Breast epithelium (tissue), 4 donors: ENCODE measurements at regions not wholly inside any gene's neighbourhood (a gene's known extent, or its start where the extent isn't known, plus 50 kb on each side); places are given as distances from the start of the nearest gene placed in this dataset.
"Not testable (repeated sequence)": the region's sequence is repeated elsewhere in the genome, so short reads cannot be mapped to it uniquely, and the experiment has no call there.

Experiments
- DNase-seq, 2 donors: peaks; one replicate each; pipeline ENCODE4 v3.0.0-alpha.2; 2019; ENCODE audit warnings: low spot score in 2 of 2
- H3K27ac ChIP-seq, 2 donors: fragments of 200-600 bp; sonication (generic) in 1 of 2; one replicate each; pipeline ENCODE4 v1.5.1; 2016 to 2019; ENCODE audit warnings: mild to moderate bottlenecking in 1 of 2
- H3K27me3 ChIP-seq, 2 donors: fragments of 200-600 bp; sonication (generic) in 1 of 2; one replicate each; pipeline versions ENCODE4 v1.5.1 to v1.6.0; 2017 to 2019; ENCODE audit warnings: control low read depth in 1 of 2, mild to moderate bottlenecking in 1 of 2
- H3K36me3 ChIP-seq: fragments of 200-600 bp; one replicate; pipeline ENCODE4 v1.5.1; 2019
- H3K4me1 ChIP-seq, 2 donors: fragments of 200-600 bp; sonication (generic); one replicate each; pipeline ENCODE4 v1.5.1; 2016 to 2019; ENCODE audit warnings: control low read depth in 1 of 2
- H3K4me3 ChIP-seq, 3 donors: fragments of 200-600 bp; sonication (generic); 1 replicate in 2 of 3; 2 replicates in 1 of 3; pipeline ENCODE4 v1.5.1; 2016 to 2019; ENCODE audit warnings: mild to moderate bottlenecking in 3 of 3, moderate library complexity in 2 of 3
- H3K9me3 ChIP-seq, 2 donors: fragments of 200-600 bp; sonication (generic) in 1 of 2; one replicate each; pipeline ENCODE4 v1.5.1; 2016 to 2019; ENCODE audit warnings: control low read depth in 1 of 2
- CTCF ChIP-seq, 3 donors: fragments of 450-650 bp; IDR thresholded peaks; one replicate each; pipeline ENCODE4 v1.5.1; 2016 to 2017; ENCODE audit warnings: antibody characterized with exemption in 3 of 3, mild to moderate bottlenecking in 3 of 3, moderate library complexity in 3 of 3
- POLR2A ChIP-seq: fragments of 450-650 bp; IDR thresholded peaks from one replicate; pipeline ENCODE4 v1.6.1; 2016; ENCODE audit warnings: antibody characterized with exemption, mild to moderate bottlenecking, moderate library complexity
- POLR2AphosphoS5 ChIP-seq, 3 donors: sonication (generic); formaldehyde crosslinking; IDR thresholded peaks; one replicate each; pipeline ENCODE4 v1.6.1; 2017; ENCODE audit warnings: antibody characterized with exemption in 3 of 3
- intact Hi-C: fragments of 100-400 bp; cut with DNase I; formaldehyde crosslinking; loops from one replicate; pipeline ENCODE4 v1.15.1; 2023; ENCODE audit warnings: low total_unique reads

- no peaks in the 10 kb centered on the region for H3K9me3 ChIP-seq
- H3K36me3 ChIP-seq = no peaks in the 10 kb centered on the region
- intact Hi-C loops = no loop called here
- TF ChIP-seq POLR2AphosphoS5 (IDR thresholded peaks at IDR 0.05) (no peak), POLR2A (no peak), CTCF (IDR thresholded peaks at IDR 0.05) (no peak)
- H3K4me1 ChIP-seq = no peaks in the 10 kb centered on the region
- no peaks in the 10 kb centered on the region for H3K27me3 ChIP-seq
- DNase-seq = no peak
- no peak overlapping the region for H3K4me3 ChIP-seq
- H3K27ac ChIP-seq = no peak overlapping the region
Observed at GRCh38 chr5:17065458-17065857, 129.4 kb upstream of the MYO10 start.

DNA sequence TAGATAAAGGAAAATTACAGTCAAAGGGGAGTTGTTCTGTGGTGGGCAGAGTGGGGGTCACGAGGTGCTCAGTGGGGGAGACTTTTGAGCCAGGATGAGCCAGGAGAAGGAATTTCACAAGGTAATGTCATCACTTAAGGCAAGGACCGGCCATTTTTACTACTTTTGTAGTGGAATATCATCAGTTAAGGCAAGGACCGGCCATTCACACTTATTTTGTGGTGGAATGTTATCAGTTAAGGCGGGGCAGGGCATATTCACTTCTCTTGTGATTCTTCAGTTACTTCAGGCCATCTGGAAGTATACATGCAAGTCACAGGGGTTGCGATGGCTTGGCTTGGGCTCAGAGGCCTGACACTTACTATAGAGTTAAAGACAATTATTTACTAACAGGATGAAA, 129.9 kb upstream of the MYO10 start:
- H3K27ac ChIP-seq, H3K36me3 ChIP-seq, H3K4me1 ChIP-seq, DNase-seq, H3K27me3 ChIP-seq, H3K9me3 ChIP-seq, H3K4me3 ChIP-seq, intact Hi-C loops: not testable (repeated sequence)

DNA sequence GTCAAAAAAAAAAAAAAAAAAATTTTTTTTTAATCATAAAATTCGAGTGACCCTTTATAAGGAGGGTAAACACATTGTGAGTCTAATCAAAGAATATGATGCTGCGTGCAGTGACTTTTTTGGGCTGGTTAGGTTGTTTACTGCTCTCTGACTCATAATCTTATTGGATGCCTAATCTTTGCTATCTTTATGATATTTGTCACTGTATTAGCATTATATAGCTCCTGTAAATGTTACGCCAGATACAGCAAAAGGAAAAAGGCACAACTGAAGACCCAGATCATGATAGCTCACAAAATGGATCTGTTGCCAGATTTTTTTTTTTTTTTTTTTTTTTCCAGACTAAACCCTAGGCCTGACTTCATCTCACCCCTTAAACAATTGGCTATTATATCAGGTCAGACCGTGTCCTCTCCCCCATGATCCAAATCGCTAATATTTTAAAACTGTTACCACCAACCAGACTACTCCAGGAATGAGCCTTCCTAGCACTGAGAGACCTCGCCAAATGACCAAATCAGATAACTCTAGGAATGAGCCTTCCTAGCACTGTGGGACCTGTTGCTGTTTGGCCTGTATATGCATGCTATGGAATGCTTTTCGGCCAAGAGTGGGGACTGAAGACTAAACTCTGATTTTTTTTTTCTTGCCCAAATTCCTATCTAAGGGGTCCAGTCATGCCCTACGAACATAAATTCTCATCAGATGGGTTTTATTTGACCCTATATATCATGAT, 131.7 kb upstream of the MYO10 start:
- no peak for DNase-seq
- intact Hi-C loops = no loop called here
- no peak overlapping the region for H3K4me3 ChIP-seq
- no peak overlapping the region for H3K27ac ChIP-seq
- no peak for TF ChIP-seq POLR2AphosphoS5 (IDR thresholded peaks at IDR 0.05)
- TF ChIP-seq POLR2A = no peak
- no peak for TF ChIP-seq CTCF (IDR thresholded peaks at IDR 0.05)
- H3K27me3 ChIP-seq = no peaks in the 10 kb centered on the region
- no peaks in the 10 kb centered on the region for H3K36me3 ChIP-seq
- H3K9me3 ChIP-seq = no peaks in the 10 kb centered on the region
- H3K4me1 ChIP-seq = no peaks in the 10 kb centered on the region

GRCh38 chr5:17069995-17070511, 134.0 kb upstream of the MYO10 start:
- H3K27me3 ChIP-seq = no peaks in the 10 kb centered on the region
- no peak for DNase-seq
- intact Hi-C loops = no loop called here
- TF ChIP-seq POLR2AphosphoS5 (IDR thresholded peaks at IDR 0.05) (no peak), POLR2A (no peak), CTCF (IDR thresholded peaks at IDR 0.05) (no peak)
- H3K4me1 ChIP-seq = no peaks in the 10 kb centered on the region
- no peak overlapping the region for H3K27ac ChIP-seq
- H3K36me3 ChIP-seq = no peaks in the 10 kb centered on the region
- no peaks in the 10 kb centered on the region for H3K9me3 ChIP-seq
- H3K4me3 ChIP-seq = no peak overlapping the region

GRCh38 chr5:17070647-17071046, 134.6 kb upstream of the MYO10 start:
- Histone ChIP-seq H3K27ac (no peak overlapping the region), H3K4me1 (no peaks in the 10 kb centered on the region), H3K4me3 (no peak overlapping the region), H3K9me3 (no peaks in the 10 kb centered on the region), H3K27me3 (no peaks in the 10 kb centered on the region), H3K36me3 (no peaks in the 10 kb centered on the region)
- intact Hi-C loops = no loop called here
- TF ChIP-seq POLR2A (no peak), POLR2AphosphoS5 (IDR thresholded peaks at IDR 0.05) (no peak), CTCF (IDR thresholded peaks at IDR 0.05) (no peak)
- DNase-seq = no peak
